Astrocyte (in vitro differentiated cells and primary cell): ENCODE measurements at regions not wholly inside any gene's neighbourhood (a gene's known extent, or its start where the extent isn't known, plus 50 kb on each side); places are given as distances from the start of the nearest gene placed in this dataset.

Experiments used
- DNase-seq: peaks from one replicate; pipeline ENCODE4 v3.0.0-alpha.2; 2010; ENCODE audit warnings: low read depth
- FAIRE-seq: peaks from 2 replicates; lab custom pipeline; 2011; peaks lifted over from hg19 to GRCh38; lab: Jason Lieb, UNC
- H2AFZ ChIP-seq: 2 replicates; pipeline ENCODE4 v1.6.0; 2012; ENCODE audit warnings: low read depth, low read length, inconsistent platforms
- H3K27ac ChIP-seq: 2 replicates; pipeline ENCODE4 v1.5.1; 2011; ENCODE audit warnings: low read depth, low read length, inconsistent platforms
- H3K27me3 ChIP-seq: 2 replicates; pipeline ENCODE4 v1.6.0; 2011; ENCODE audit warnings: low read length, inconsistent platforms; ENCODE audit not compliant: insufficient read depth
- H3K36me3 ChIP-seq: 2 replicates; pipeline ENCODE4 v1.5.1; 2011; ENCODE audit warnings: low read length, inconsistent platforms; ENCODE audit not compliant: insufficient read depth
- H3K4me1 ChIP-seq: 2 replicates; pipeline ENCODE4 v1.5.1; 2011; ENCODE audit warnings: low read length, inconsistent platforms; ENCODE audit not compliant: insufficient read depth
- H3K4me2 ChIP-seq: 2 replicates; pipeline ENCODE4 v1.6.0; 2012; ENCODE audit warnings: low read length, inconsistent platforms
- H3K4me3 ChIP-seq: 2 replicates; pipeline ENCODE4 v1.5.1; 2011; ENCODE audit warnings: low read depth, mild to moderate bottlenecking, low read length, inconsistent platforms; ENCODE audit not compliant: insufficient read depth
- H3K79me2 ChIP-seq: 2 replicates; pipeline ENCODE4 v1.6.0; 2012; ENCODE audit warnings: mild to moderate bottlenecking, low read length, inconsistent platforms; ENCODE audit not compliant: insufficient read depth
- H3K9ac ChIP-seq: 2 replicates; pipeline ENCODE4 v1.6.0; 2012; ENCODE audit warnings: mild to moderate bottlenecking, low read length, inconsistent platforms
- H3K9me3 ChIP-seq: 2 replicates; pipeline ENCODE4 v1.5.1; 2012; ENCODE audit warnings: low read depth, mild to moderate bottlenecking, low read length, inconsistent platforms; ENCODE audit not compliant: insufficient read depth
- H4K20me1 ChIP-seq: 2 replicates; pipeline ENCODE4 v1.6.0; 2012; ENCODE audit warnings: low read length, inconsistent platforms; ENCODE audit not compliant: insufficient read depth
- H3K27ac Mint-ChIP-seq: one replicate; pipeline ENCODE4 v1.8.0; 2021; ENCODE audit warnings: mild to moderate bottlenecking, mixed read lengths; ENCODE audit not compliant: unreplicated experiment
- H3K27me3 Mint-ChIP-seq: one replicate; pipeline ENCODE4 v1.8.0; 2021; ENCODE audit warnings: low read depth, mixed read lengths; ENCODE audit not compliant: unreplicated experiment
- H3K36me3 Mint-ChIP-seq: one replicate; pipeline ENCODE4 v1.8.0; 2021; ENCODE audit warnings: low read depth, mixed read lengths; ENCODE audit not compliant: unreplicated experiment
- H3K4me1 Mint-ChIP-seq: one replicate; pipeline ENCODE4 v1.8.0; 2021; ENCODE audit warnings: low read depth, mixed read lengths; ENCODE audit not compliant: unreplicated experiment
- H3K4me3 Mint-ChIP-seq: one replicate; pipeline ENCODE4 v1.8.0; 2021; ENCODE audit warnings: mild to moderate bottlenecking, moderate library complexity, mixed read lengths; ENCODE audit not compliant: unreplicated experiment
- H3K9me3 Mint-ChIP-seq: one replicate; pipeline ENCODE4 v1.8.0; 2021; ENCODE audit warnings: mild to moderate bottlenecking, mixed read lengths; ENCODE audit not compliant: unreplicated experiment
- EZH2 ChIP-seq: IDR thresholded peaks from 2 replicates; pipeline ENCODE4 v1.6.1; 2012; ENCODE audit warnings: mild to moderate bottlenecking, low read length, inconsistent platforms; ENCODE audit not compliant: insufficient read depth
- TF ChIP-seq, protein P1 (sequence below): IDR thresholded peaks from 2 replicates; pipeline ENCODE4 v1.5.1; 2011; ENCODE audit warnings: low read depth, mild to moderate bottlenecking, inconsistent platforms, low read length, moderate library complexity; ENCODE audit not compliant: insufficient read depth

- no peaks in the 10 kb centered on the region for H3K9me3 Mint-ChIP-seq
- no peak for FAIRE-seq
- TF ChIP-seq, protein P1, sequence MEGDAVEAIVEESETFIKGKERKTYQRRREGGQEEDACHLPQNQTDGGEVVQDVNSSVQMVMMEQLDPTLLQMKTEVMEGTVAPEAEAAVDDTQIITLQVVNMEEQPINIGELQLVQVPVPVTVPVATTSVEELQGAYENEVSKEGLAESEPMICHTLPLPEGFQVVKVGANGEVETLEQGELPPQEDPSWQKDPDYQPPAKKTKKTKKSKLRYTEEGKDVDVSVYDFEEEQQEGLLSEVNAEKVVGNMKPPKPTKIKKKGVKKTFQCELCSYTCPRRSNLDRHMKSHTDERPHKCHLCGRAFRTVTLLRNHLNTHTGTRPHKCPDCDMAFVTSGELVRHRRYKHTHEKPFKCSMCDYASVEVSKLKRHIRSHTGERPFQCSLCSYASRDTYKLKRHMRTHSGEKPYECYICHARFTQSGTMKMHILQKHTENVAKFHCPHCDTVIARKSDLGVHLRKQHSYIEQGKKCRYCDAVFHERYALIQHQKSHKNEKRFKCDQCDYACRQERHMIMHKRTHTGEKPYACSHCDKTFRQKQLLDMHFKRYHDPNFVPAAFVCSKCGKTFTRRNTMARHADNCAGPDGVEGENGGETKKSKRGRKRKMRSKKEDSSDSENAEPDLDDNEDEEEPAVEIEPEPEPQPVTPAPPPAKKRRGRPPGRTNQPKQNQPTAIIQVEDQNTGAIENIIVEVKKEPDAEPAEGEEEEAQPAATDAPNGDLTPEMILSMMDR: no peak
- TF ChIP-seq EZH2: no peak
- Histone ChIP-seq H3K9me3 (peaks cover 2% of the 10 kb centered on the region), H3K4me1 (no peaks in the 10 kb centered on the region), H4K20me1 (no peaks in the 10 kb centered on the region), H2AFZ (no peak overlapping the region), H3K4me3 (no peak overlapping the region), H3K4me2 (no peak overlapping the region), H3K9ac (no peak overlapping the region), H3K36me3 (no peaks in the 10 kb centered on the region), H3K27ac (no peak overlapping the region), H3K27me3 (no peaks in the 10 kb centered on the region), H3K79me2 (no peaks in the 10 kb centered on the region)
- no peaks in the 10 kb centered on the region for H3K36me3 Mint-ChIP-seq
- no peaks in the 10 kb centered on the region for H3K4me1 Mint-ChIP-seq
- H3K27me3 Mint-ChIP-seq: peaks cover 66% of the 10 kb centered on the region
- no peak overlapping the region for H3K27ac Mint-ChIP-seq
- no peak for DNase-seq
- no peak overlapping the region for H3K4me3 Mint-ChIP-seq
These were observed 1410.8 kb downstream of the TBC1D22A start for GRCh38 chr22:48173061-48173772.

GRCh38 chr22:48171271-48171691 is 1408.8 kb downstream of the TBC1D22A start:
- Histone ChIP-seq H3K36me3 (no peaks in the 10 kb centered on the region), H3K4me1 (no peaks in the 10 kb centered on the region), H3K4me3 (no peak overlapping the region), H4K20me1 (no peaks in the 10 kb centered on the region), H2AFZ (no peak overlapping the region), H3K4me2 (no peak overlapping the region), H3K27me3 (no peaks in the 10 kb centered on the region), H3K27ac (no peak overlapping the region), H3K9ac (no peak overlapping the region), H3K9me3 (peaks cover 2% of the 10 kb centered on the region), H3K79me2 (no peaks in the 10 kb centered on the region)
- TF ChIP-seq EZH2: no peak
- TF ChIP-seq, protein P1: no peak
- Mint-ChIP-seq H3K9me3 (no peaks in the 10 kb centered on the region), H3K27ac (no peak overlapping the region), H3K27me3 (peaks cover 58% of the 10 kb centered on the region), H3K4me3 (no peak overlapping the region), H3K36me3 (no peaks in the 10 kb centered on the region), H3K4me1 (no peaks in the 10 kb centered on the region)
- DNase-seq (no peak), FAIRE-seq (no peak)

GRCh38 chr22:48169227-48169626 is 1406.8 kb downstream of the TBC1D22A start:
- H3K9ac ChIP-seq: no peak overlapping the region
- no peaks in the 10 kb centered on the region for H3K4me1 Mint-ChIP-seq
- H3K27ac Mint-ChIP-seq: no peak overlapping the region
- H3K36me3 Mint-ChIP-seq: no peaks in the 10 kb centered on the region
- H3K79me2 ChIP-seq: no peaks in the 10 kb centered on the region
- H2AFZ ChIP-seq: no peak overlapping the region
- no peaks in the 10 kb centered on the region for H4K20me1 ChIP-seq
- no peak overlapping the region for H3K4me3 ChIP-seq
- H3K4me2 ChIP-seq: no peak overlapping the region
- no peaks in the 10 kb centered on the region for H3K4me1 ChIP-seq
- DNase-seq: no peak
- H3K4me3 Mint-ChIP-seq: no peak overlapping the region
- TF ChIP-seq, protein P1: no peak
- TF ChIP-seq EZH2: no peak
- no peaks in the 10 kb centered on the region for H3K9me3 Mint-ChIP-seq
- H3K27me3 ChIP-seq: no peaks in the 10 kb centered on the region
- H3K9me3 ChIP-seq: peaks cover 5% of the 10 kb centered on the region
- no peaks in the 10 kb centered on the region for H3K36me3 ChIP-seq
- H3K27me3 Mint-ChIP-seq: peaks cover 44% of the 10 kb centered on the region
- H3K27ac ChIP-seq: no peak overlapping the region
- FAIRE-seq: no peak
